ENCODE measurements at regions not wholly inside any gene's neighbourhood (a gene's known extent, or its start where the extent isn't known, plus 50 kb on each side); places are given as distances from the start of the nearest gene placed in this dataset.

GRCh38 chr7:15046861-15047260 is 144.3 kb upstream of the DGKB start:
- TF ChIP-seq ZNF8 (CRISPR knock-in tag; IDR thresholded peaks at IDR 0.05) (no peak), POU6F1 (CRISPR knock-in tag; IDR thresholded peaks at IDR 0.05; ENCODE audit: borderline replicate concordance, low read depth) (no peak), ZFP30 (CRISPR knock-in tag; IDR thresholded peaks at IDR 0.05) (no peak), ZFP3 (CRISPR knock-in tag; IDR thresholded peaks at IDR 0.05) (no peak), OSR1 (CRISPR knock-in tag; IDR thresholded peaks at IDR 0.05) (no peak), PATZ1 (CRISPR knock-in tag; IDR thresholded peaks at IDR 0.05; ENCODE audit: borderline replicate concordance) (no peak), CSRNP3 (CRISPR knock-in tag; IDR thresholded peaks at IDR 0.05) (no peak), ARNTL (CRISPR knock-in tag; IDR thresholded peaks at IDR 0.05; ENCODE audit: borderline replicate concordance, low read depth) (no peak), RARB (CRISPR knock-in tag; IDR thresholded peaks at IDR 0.05) (no peak), ZNF565 (CRISPR knock-in tag; conservative IDR thresholded peaks at IDR 0.05; ENCODE audit: low read depth) (no peak), TSHZ2 (CRISPR knock-in tag; IDR thresholded peaks at IDR 0.05) (no peak), BACH2 (CRISPR knock-in tag; IDR thresholded peaks at IDR 0.05; ENCODE audit: borderline replicate concordance) (no peak), ISL1 (CRISPR knock-in tag; IDR thresholded peaks at IDR 0.05) (no peak), ZNF70 (CRISPR knock-in tag; IDR thresholded peaks at IDR 0.05) (no peak)

Data from SK-N-SH treated with all-trans-retinoic acid at 6 μM for 48 hours (cell line).